Smooth muscle cell (in vitro differentiated cells): ENCODE measurements at regions not wholly inside any gene's neighbourhood (a gene's known extent, or its start where the extent isn't known, plus 50 kb on each side); places are given as distances from the start of the nearest gene placed in this dataset.

Source experiments
- DNase-seq: peaks from one replicate; lab custom pipeline; 2025; ENCODE audit not compliant: unreplicated experiment; lab: John Stamatoyannopoulos, UW
- H2AFZ ChIP-seq: fragments of 200-600 bp; sonication (generic); 2 replicates; pipeline ENCODE4 v1.6.0; 2016; ENCODE audit warnings: antibody characterized with exemption, low read depth, mild to moderate bottlenecking
- H3F3A ChIP-seq: fragments of 200-600 bp; sonication (generic); 2 replicates; pipeline ENCODE4 v1.6.0; 2017; ENCODE audit warnings: antibody characterized with exemption, low read depth
- H3K27ac ChIP-seq: fragments of 200-600 bp; sonication (generic); 2 replicates; pipeline ENCODE4 v1.5.1; 2016; ENCODE audit warnings: low read depth, mild to moderate bottlenecking
- H3K27me3 ChIP-seq: fragments of 200-600 bp; sonication (generic); 2 replicates; pipeline ENCODE4 v1.6.1; 2016; ENCODE audit warnings: low read depth, mild to moderate bottlenecking
- H3K36me3 ChIP-seq: fragments of 200-600 bp; sonication (generic); 2 replicates; pipeline ENCODE4 v1.5.1; 2016; ENCODE audit warnings: low read depth
- H3K4me1 ChIP-seq: fragments of 200-600 bp; sonication (generic); 2 replicates; pipeline ENCODE4 v1.5.1; 2016; ENCODE audit warnings: low read depth
- H3K4me2 ChIP-seq: fragments of 200-600 bp; sonication (generic); 2 replicates; pipeline ENCODE4 v1.6.0; 2016; ENCODE audit warnings: mild to moderate bottlenecking
- H3K4me3 ChIP-seq: fragments of 200-600 bp; sonication (generic); 2 replicates; pipeline ENCODE4 v1.5.1; 2016; ENCODE audit warnings: mild to moderate bottlenecking
- H3K79me2 ChIP-seq: fragments of 200-600 bp; sonication (generic); 2 replicates; pipeline ENCODE4 v1.6.0; 2016; ENCODE audit warnings: low read depth, mild to moderate bottlenecking
- H3K9ac ChIP-seq: fragments of 200-600 bp; sonication (generic); 2 replicates; pipeline ENCODE4 v1.6.0; 2016; ENCODE audit warnings: low read depth
- H3K9me3 ChIP-seq: fragments of 200-600 bp; sonication (generic); replicated peaks from 2 replicates; pipeline ENCODE4 v1.5.1; 2016; ENCODE audit warnings: low read depth
- H4K20me1 ChIP-seq: fragments of 200-600 bp; sonication (generic); 2 replicates; pipeline ENCODE4 v1.6.0; 2016; ENCODE audit warnings: low read depth
- CTCF ChIP-seq: fragments of 200-600 bp; sonication (generic); IDR thresholded peaks from 2 replicates; pipeline ENCODE4 v1.5.1; 2017; ENCODE audit warnings: borderline replicate concordance, mild to moderate bottlenecking, antibody characterized with exemption; ENCODE audit not compliant: insufficient read depth, poor library complexity, severe bottlenecking
- WGBS: methylation state at CpG from one replicate; pipeline ENCODE4 v1.1.7; 2016; ENCODE audit warnings: low lambda C conversion rate; 5-methylcytosine and 5-hydroxymethylcytosine counted together

- no peak overlapping the region for H3K27ac ChIP-seq
- no peaks in the 10 kb centered on the region for H3K4me1 ChIP-seq
- TF ChIP-seq CTCF, result no peak
- no peaks in the 10 kb centered on the region for H3K27me3 ChIP-seq
- H3K9ac ChIP-seq, result no peak overlapping the region
- H2AFZ ChIP-seq, result no peak overlapping the region
- H3K79me2 ChIP-seq, result no peaks in the 10 kb centered on the region
- no peak overlapping the region for H3K4me3 ChIP-seq
- peaks cover 6% of the 10 kb centered on the region for H3K9me3 ChIP-seq
- WGBS, result 76% methylated on average over 1 of the region's 1 CpG
- no peak overlapping the region for H3K4me2 ChIP-seq
- no peaks in the 10 kb centered on the region for H3F3A ChIP-seq
- no peak for DNase-seq
- H4K20me1 ChIP-seq, result no peaks in the 10 kb centered on the region
- no peaks in the 10 kb centered on the region for H3K36me3 ChIP-seq
Observed at GRCh38 chr12:95390192-95390591, 83.8 kb upstream of the METAP2 start.

- Histone ChIP-seq H3K27me3 (no peaks in the 10 kb centered on the region), H3K4me2 (no peak overlapping the region)
- 89% methylated on average over 3 of the region's 3 CpGs for WGBS
Observed at GRCh38 chr12:95390932-95391331, 83.0 kb upstream of the METAP2 start.

DNA sequence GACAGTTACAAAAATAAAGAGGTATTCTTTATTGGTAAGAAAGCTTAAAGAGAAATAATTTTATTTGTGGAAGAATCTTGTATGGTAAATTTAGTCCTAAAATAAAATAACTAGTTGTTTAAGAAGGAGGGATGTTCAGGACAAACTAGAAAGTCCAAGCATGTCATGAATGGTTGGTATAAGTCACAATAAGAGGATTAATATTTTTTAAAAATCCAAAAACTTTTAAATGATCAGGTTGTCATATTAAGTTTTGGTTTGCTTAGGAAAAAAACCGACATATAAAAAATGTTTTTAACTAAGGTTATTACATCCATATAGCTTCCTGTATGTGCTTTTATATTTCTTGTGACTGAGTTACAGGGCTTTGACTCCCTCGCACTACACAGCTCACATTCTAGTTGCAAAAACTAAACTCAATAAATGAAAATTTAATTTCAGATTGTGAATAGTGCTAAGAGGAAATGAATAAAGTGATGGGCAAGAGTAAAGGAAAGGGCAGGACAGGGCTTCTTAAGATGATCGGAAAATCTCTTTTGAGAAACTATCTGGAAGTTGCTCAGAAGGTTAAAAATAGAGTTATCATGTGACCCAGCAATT is 80.7 kb upstream of the METAP2 start:
- H3K4me1 ChIP-seq, result no peaks in the 10 kb centered on the region
- no peaks in the 10 kb centered on the region for H3K36me3 ChIP-seq
- H3K4me2 ChIP-seq, result no peak overlapping the region
- H3F3A ChIP-seq, result no peaks in the 10 kb centered on the region
- no peak overlapping the region for H3K9ac ChIP-seq
- H3K4me3 ChIP-seq, result no peak overlapping the region
- TF ChIP-seq CTCF, result no peak
- peaks cover 6% of the 10 kb centered on the region for H3K9me3 ChIP-seq
- H4K20me1 ChIP-seq, result no peaks in the 10 kb centered on the region
- no peaks in the 10 kb centered on the region for H3K27me3 ChIP-seq
- 85% methylated on average over 3 of the region's 3 CpGs for WGBS
- H3K27ac ChIP-seq, result no peak overlapping the region
- no peaks in the 10 kb centered on the region for H3K79me2 ChIP-seq
- no peak overlapping the region for H2AFZ ChIP-seq
- no peak for DNase-seq

More at GRCh38 chr12:95390932-95391331, 83.0 kb upstream of the METAP2 start:
- no peaks in the 10 kb centered on the region for H3F3A ChIP-seq
- no peaks in the 10 kb centered on the region for H3K36me3 ChIP-seq
- no peak overlapping the region for H3K9ac ChIP-seq
- H3K27ac ChIP-seq, result no peak overlapping the region
- H3K4me3 ChIP-seq, result no peak overlapping the region
- H4K20me1 ChIP-seq, result no peaks in the 10 kb centered on the region
- H3K79me2 ChIP-seq, result no peaks in the 10 kb centered on the region
- H2AFZ ChIP-seq, result no peak overlapping the region
- H3K4me1 ChIP-seq, result no peaks in the 10 kb centered on the region
- no peak for TF ChIP-seq CTCF
- no peak for DNase-seq
- H3K9me3 ChIP-seq, result peaks cover 6% of the 10 kb centered on the region

- no peaks in the 10 kb centered on the region for H3F3A ChIP-seq
- H2AFZ ChIP-seq, result no peak overlapping the region
- H3K36me3 ChIP-seq, result no peaks in the 10 kb centered on the region
- no peaks in the 10 kb centered on the region for H3K27me3 ChIP-seq
- H3K9ac ChIP-seq, result no peak overlapping the region
- peaks cover 6% of the 10 kb centered on the region for H3K9me3 ChIP-seq
- no peak overlapping the region for H3K4me3 ChIP-seq
- H3K79me2 ChIP-seq, result no peaks in the 10 kb centered on the region
- no peaks in the 10 kb centered on the region for H3K4me1 ChIP-seq
- H4K20me1 ChIP-seq, result no peaks in the 10 kb centered on the region
- 93% methylated on average over 1 of the region's 1 CpG for WGBS
- no peak for TF ChIP-seq CTCF
- no peak for DNase-seq
- H3K27ac ChIP-seq, result no peak overlapping the region
- no peak overlapping the region for H3K4me2 ChIP-seq
Observed at GRCh38 chr12:95395696-95396095, 78.3 kb upstream of the METAP2 start.
